ENCODE measurements at regions not wholly inside any gene's neighbourhood (a gene's known extent, or its start where the extent isn't known, plus 50 kb on each side); places are given as distances from the start of the nearest gene placed in this dataset.

- no peak for TF ChIP-seq GATA2 (IDR thresholded peaks at IDR 0.05; ENCODE audit: low read depth, low read length)
- TF ChIP-seq GATA3 (IDR thresholded peaks at IDR 0.05; ENCODE audit: low read depth, low read length), result no peak
These were observed 959.0 kb downstream of the FAT4 start for GRCh38 chr4:126273746-126274145.

GRCh38 chr4:126291886-126292285 lies 977.1 kb downstream of the FAT4 start:
- TF ChIP-seq GATA3 (IDR thresholded peaks at IDR 0.05; ENCODE audit: low read depth, low read length) (no peak), GATA2 (IDR thresholded peaks at IDR 0.05; ENCODE audit: low read depth, low read length) (no peak)

GRCh38 chr4:126298271-126298670 lies 983.5 kb downstream of the FAT4 start:
- TF ChIP-seq GATA2 (IDR thresholded peaks at IDR 0.05; ENCODE audit: low read depth, low read length), result no peak
- no peak for TF ChIP-seq GATA3 (IDR thresholded peaks at IDR 0.05; ENCODE audit: low read depth, low read length)

GRCh38 chr4:126306152-126306869 lies 991.6 kb downstream of the FAT4 start:
- TF ChIP-seq GATA2 (IDR thresholded peaks at IDR 0.05; ENCODE audit: low read depth, low read length) (no peak), GATA3 (IDR thresholded peaks at IDR 0.05; ENCODE audit: low read depth, low read length) (no peak)

- TF ChIP-seq GATA3 (IDR thresholded peaks at IDR 0.05; ENCODE audit: low read depth, low read length), result no peak
- TF ChIP-seq GATA2 (IDR thresholded peaks at IDR 0.05; ENCODE audit: low read depth, low read length), result no peak
These were observed 1003.6 kb downstream of the FAT4 start for GRCh38 chr4:126318376-126318775.

GRCh38 chr4:126328914-126329313 lies 1014.2 kb downstream of the FAT4 start:
- TF ChIP-seq GATA2 (IDR thresholded peaks at IDR 0.05; ENCODE audit: low read depth, low read length) (no peak), GATA3 (IDR thresholded peaks at IDR 0.05; ENCODE audit: low read depth, low read length) (no peak)

GRCh38 chr4:126338548-126338947 lies 1023.8 kb downstream of the FAT4 start:
- no peak for TF ChIP-seq GATA3 (IDR thresholded peaks at IDR 0.05; ENCODE audit: low read depth, low read length)
- no peak for TF ChIP-seq GATA2 (IDR thresholded peaks at IDR 0.05; ENCODE audit: low read depth, low read length)

- TF ChIP-seq GATA2 (IDR thresholded peaks at IDR 0.05; ENCODE audit: low read depth, low read length) (no peak), GATA3 (IDR thresholded peaks at IDR 0.05; ENCODE audit: low read depth, low read length) (no peak)
These were observed 1027.2 kb downstream of the FAT4 start for GRCh38 chr4:126341927-126342326.

GRCh38 chr4:126344472-126344871 lies 1029.7 kb downstream of the FAT4 start:
- TF ChIP-seq GATA3 (IDR thresholded peaks at IDR 0.05; ENCODE audit: low read depth, low read length) (no peak), GATA2 (IDR thresholded peaks at IDR 0.05; ENCODE audit: low read depth, low read length) (no peak)

- TF ChIP-seq GATA3 (IDR thresholded peaks at IDR 0.05; ENCODE audit: low read depth, low read length), result no peak
- TF ChIP-seq GATA2 (IDR thresholded peaks at IDR 0.05; ENCODE audit: low read depth, low read length), result no peak
These were observed 1031.9 kb downstream of the FAT4 start for GRCh38 chr4:126346654-126347053.

- no peak for TF ChIP-seq GATA2 (IDR thresholded peaks at IDR 0.05; ENCODE audit: low read depth, low read length)
- no peak for TF ChIP-seq GATA3 (IDR thresholded peaks at IDR 0.05; ENCODE audit: low read depth, low read length)
These were observed 1040.0 kb downstream of the FAT4 start for GRCh38 chr4:126354784-126355183.

- TF ChIP-seq GATA3 (IDR thresholded peaks at IDR 0.05; ENCODE audit: low read depth, low read length), result no peak
- no peak for TF ChIP-seq GATA2 (IDR thresholded peaks at IDR 0.05; ENCODE audit: low read depth, low read length)
These were observed 1043.3 kb downstream of the FAT4 start for GRCh38 chr4:126358041-126358440.

- no peak for TF ChIP-seq GATA3 (IDR thresholded peaks at IDR 0.05; ENCODE audit: low read depth, low read length)
- TF ChIP-seq GATA2 (IDR thresholded peaks at IDR 0.05; ENCODE audit: low read depth, low read length), result no peak
These were observed 1046.5 kb downstream of the FAT4 start for GRCh38 chr4:126361287-126361686.

GRCh38 chr4:126364311-126364911 lies 1049.7 kb downstream of the FAT4 start:
- TF ChIP-seq GATA3 (IDR thresholded peaks at IDR 0.05; ENCODE audit: low read depth, low read length), result no peak
- TF ChIP-seq GATA2 (IDR thresholded peaks at IDR 0.05; ENCODE audit: low read depth, low read length), result no peak

- TF ChIP-seq GATA3 (IDR thresholded peaks at IDR 0.05; ENCODE audit: low read depth, low read length) (no peak), GATA2 (IDR thresholded peaks at IDR 0.05; ENCODE audit: low read depth, low read length) (no peak)
These were observed 1054.3 kb downstream of the FAT4 start for GRCh38 chr4:126369076-126369475.

All from SH-SY5Y (cell line).